OCI-LY7 (cell line): ENCODE measurements at regions not wholly inside any gene's neighbourhood (a gene's known extent, or its start where the extent isn't known, plus 50 kb on each side); places are given as distances from the start of the nearest gene placed in this dataset.

Source experiments
- BruUV-seq: library from RNA; stranded (reverse); fragments of 400-500 nt; replicated peaks from 2 replicates; lab custom pipeline; 2021; lab: Mats Ljungman, UMichigan
- CTCF ChIA-PET: fragments of 300-600 bp; sonication (Branson Sonifier 250); formaldehyde crosslinking; loops from one replicate; lab custom pipeline; 2022; ENCODE audit warnings: antibody characterized with exemption; ENCODE audit not compliant: unreplicated experiment; lab: Charles Lee
- POLR2A ChIA-PET: fragments of 300-600 bp; sonication (Branson Sonifier 250); formaldehyde crosslinking; loops from one replicate; lab custom pipeline; 2022; ENCODE audit warnings: antibody characterized with exemption; lab: Charles Lee
- DNase-seq: peaks from one replicate; pipeline ENCODE4 v3.0.0-alpha.2; 2015; ENCODE audit warnings: low spot score
- H2AFZ ChIP-seq: fragments of 200-600 bp; sonication (generic), shearing (Covaris generic); 2 replicates; pipeline ENCODE4 v1.6.1; 2014; ENCODE audit warnings: mild to moderate bottlenecking, antibody characterized with exemption, low read length, moderate library complexity
- H3K27ac ChIP-seq: fragments of 200-600 bp; sonication (generic); 2 replicates; pipeline ENCODE4 v1.5.1; 2014; ENCODE audit warnings: mixed run types, low read depth, mild to moderate bottlenecking, moderate library complexity, low read length, inconsistent platforms; ENCODE audit not compliant: poor library complexity, severe bottlenecking
- H3K36me3 ChIP-seq: fragments of 200-600 bp; sonication (generic); 2 replicates; pipeline ENCODE4 v1.6.1; 2014; ENCODE audit warnings: mild to moderate bottlenecking, antibody characterized with exemption, low read length, moderate library complexity, mixed read lengths; ENCODE audit not compliant: insufficient read depth
- H3K4me1 ChIP-seq: fragments of 200-600 bp; sonication (generic); 2 replicates; pipeline ENCODE4 v1.5.1; 2014; ENCODE audit warnings: mild to moderate bottlenecking, low read length; ENCODE audit not compliant: insufficient read depth, poor library complexity, severe bottlenecking
- H3K4me2 ChIP-seq: fragments of 200-600 bp; sonication (generic); 2 replicates; pipeline ENCODE4 v1.6.1; 2014; ENCODE audit warnings: mild to moderate bottlenecking, low read length
- H3K4me3 ChIP-seq: fragments of 200-600 bp; sonication (generic); 2 replicates; pipeline ENCODE4 v1.5.1; 2014; ENCODE audit warnings: mild to moderate bottlenecking, low read depth, low read length; ENCODE audit not compliant: poor library complexity, severe bottlenecking
- H3K79me2 ChIP-seq: fragments of 200-600 bp; sonication (generic); 2 replicates; pipeline ENCODE4 v1.6.1; 2016; ENCODE audit warnings: low read depth, mild to moderate bottlenecking, low read length, moderate library complexity, mixed read lengths; ENCODE audit not compliant: insufficient read depth
- H3K9me2 ChIP-seq: fragments of 200-600 bp; sonication (generic); 2 replicates; pipeline ENCODE4 v1.6.1; 2016; ENCODE audit warnings: mild to moderate bottlenecking, low read length, mixed read lengths; ENCODE audit not compliant: insufficient read depth
- H3K9me3 ChIP-seq: fragments of 200-600 bp; sonication (generic); 2 replicates; pipeline ENCODE4 v1.6.1; 2014; ENCODE audit warnings: mild to moderate bottlenecking, mixed run types, low read length, mixed read lengths
- H4K20me1 ChIP-seq: fragments of 200-600 bp; sonication (generic); 2 replicates; pipeline ENCODE4 v1.6.1; 2014; ENCODE audit warnings: mild to moderate bottlenecking, antibody characterized with exemption, low read length, moderate library complexity, mixed read lengths; ENCODE audit not compliant: insufficient read depth
- EZH2phosphoT487 ChIP-seq: fragments of 200-600 bp; sonication (generic); IDR thresholded peaks from 2 replicates; pipeline ENCODE4 v1.6.1; 2018; ENCODE audit warnings: low read depth, borderline replicate concordance, mild to moderate bottlenecking, mixed run types, antibody characterized with exemption, low read length, moderate library complexity, mixed read lengths
- intact Hi-C: fragments of 100-400 bp; cut with micrococcal nuclease; formaldehyde crosslinking; loops from one replicate; pipeline ENCODE4 v1.10.0; 2022; ENCODE audit not compliant: unreplicated experiment
- TF ChIP-seq, protein P1 (sequence below): fragments of 200-600 bp; sonication (generic); conservative IDR thresholded peaks from 2 replicates; pipeline ENCODE4 v1.5.1; 2014; ENCODE audit warnings: mild to moderate bottlenecking, antibody characterized with exemption, low read length, moderate library complexity, mixed read lengths

DNA sequence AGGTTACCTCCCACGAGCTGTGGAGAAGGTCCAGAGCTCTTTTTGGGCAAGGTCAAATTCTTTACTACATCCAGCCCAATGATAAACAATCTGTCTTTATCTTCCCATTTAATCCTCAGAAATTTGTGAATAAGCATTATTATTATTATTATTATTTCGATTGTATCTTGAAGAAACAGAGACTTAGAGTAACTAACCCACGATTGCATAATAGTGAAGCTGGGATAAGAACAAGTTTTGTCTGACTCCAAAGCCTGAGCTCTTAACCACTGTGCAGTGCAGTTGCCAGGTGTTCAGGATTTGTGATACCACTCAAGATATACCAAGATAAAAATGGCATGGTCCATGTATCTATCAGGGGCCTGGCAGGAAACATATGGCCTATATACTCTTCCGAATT is 166.5 kb upstream of the LDB2 start:
- H3K9me3 ChIP-seq: no peaks in the 10 kb centered on the region
- intact Hi-C loops: no loop called here
- H2AFZ ChIP-seq: no peak overlapping the region
- H3K4me2 ChIP-seq: no peak overlapping the region
- no peaks in the 10 kb centered on the region for H3K36me3 ChIP-seq
- no peaks in the 10 kb centered on the region for H3K9me2 ChIP-seq
- DNase-seq: no peak
- ChIA-PET CTCF (no interaction called here), POLR2A (no interaction called here)
- no peak overlapping the region for H3K4me3 ChIP-seq
- no peak overlapping the region for H3K27ac ChIP-seq
- no peaks in the 10 kb centered on the region for H4K20me1 ChIP-seq
- no TSS peak for BruUV-seq
- H3K79me2 ChIP-seq: no peaks in the 10 kb centered on the region
- TF ChIP-seq, protein P1, sequence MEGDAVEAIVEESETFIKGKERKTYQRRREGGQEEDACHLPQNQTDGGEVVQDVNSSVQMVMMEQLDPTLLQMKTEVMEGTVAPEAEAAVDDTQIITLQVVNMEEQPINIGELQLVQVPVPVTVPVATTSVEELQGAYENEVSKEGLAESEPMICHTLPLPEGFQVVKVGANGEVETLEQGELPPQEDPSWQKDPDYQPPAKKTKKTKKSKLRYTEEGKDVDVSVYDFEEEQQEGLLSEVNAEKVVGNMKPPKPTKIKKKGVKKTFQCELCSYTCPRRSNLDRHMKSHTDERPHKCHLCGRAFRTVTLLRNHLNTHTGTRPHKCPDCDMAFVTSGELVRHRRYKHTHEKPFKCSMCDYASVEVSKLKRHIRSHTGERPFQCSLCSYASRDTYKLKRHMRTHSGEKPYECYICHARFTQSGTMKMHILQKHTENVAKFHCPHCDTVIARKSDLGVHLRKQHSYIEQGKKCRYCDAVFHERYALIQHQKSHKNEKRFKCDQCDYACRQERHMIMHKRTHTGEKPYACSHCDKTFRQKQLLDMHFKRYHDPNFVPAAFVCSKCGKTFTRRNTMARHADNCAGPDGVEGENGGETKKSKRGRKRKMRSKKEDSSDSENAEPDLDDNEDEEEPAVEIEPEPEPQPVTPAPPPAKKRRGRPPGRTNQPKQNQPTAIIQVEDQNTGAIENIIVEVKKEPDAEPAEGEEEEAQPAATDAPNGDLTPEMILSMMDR: no peak
- no peak for TF ChIP-seq EZH2phosphoT487
- H3K4me1 ChIP-seq: no peaks in the 10 kb centered on the region

DNA sequence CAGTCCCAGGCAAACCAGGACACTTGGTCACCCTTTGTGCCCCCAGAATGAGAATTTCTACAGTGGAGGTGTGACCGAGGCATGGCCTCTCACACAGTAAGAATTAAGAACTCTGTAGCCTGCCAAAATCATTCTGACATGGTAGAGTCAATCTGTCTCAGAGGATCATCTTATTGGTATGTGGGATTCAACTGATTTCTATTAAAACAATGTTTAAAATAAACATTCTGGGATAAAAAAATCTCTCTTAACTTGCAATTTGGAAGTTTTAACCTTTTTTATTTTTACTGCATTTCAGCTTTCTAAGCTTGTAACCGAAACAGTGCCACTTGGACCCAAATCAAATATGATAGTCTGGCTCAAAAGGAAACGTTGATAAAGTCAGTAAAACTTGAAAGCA is 165.4 kb upstream of the LDB2 start:
- no peaks in the 10 kb centered on the region for H3K36me3 ChIP-seq
- no peaks in the 10 kb centered on the region for H3K79me2 ChIP-seq
- no peaks in the 10 kb centered on the region for H3K4me1 ChIP-seq
- H3K4me3 ChIP-seq: no peak overlapping the region
- BruUV-seq: no TSS peak
- H2AFZ ChIP-seq: no peak overlapping the region
- no peak overlapping the region for H3K4me2 ChIP-seq
- DNase-seq: no peak
- intact Hi-C loops: no loop called here
- H3K27ac ChIP-seq: no peak overlapping the region
- H3K9me2 ChIP-seq: no peaks in the 10 kb centered on the region
- ChIA-PET POLR2A (no interaction called here), CTCF (no interaction called here)
- TF ChIP-seq, protein P1: no peak
- no peak for TF ChIP-seq EZH2phosphoT487
- H4K20me1 ChIP-seq: no peaks in the 10 kb centered on the region
- no peaks in the 10 kb centered on the region for H3K9me3 ChIP-seq

DNA sequence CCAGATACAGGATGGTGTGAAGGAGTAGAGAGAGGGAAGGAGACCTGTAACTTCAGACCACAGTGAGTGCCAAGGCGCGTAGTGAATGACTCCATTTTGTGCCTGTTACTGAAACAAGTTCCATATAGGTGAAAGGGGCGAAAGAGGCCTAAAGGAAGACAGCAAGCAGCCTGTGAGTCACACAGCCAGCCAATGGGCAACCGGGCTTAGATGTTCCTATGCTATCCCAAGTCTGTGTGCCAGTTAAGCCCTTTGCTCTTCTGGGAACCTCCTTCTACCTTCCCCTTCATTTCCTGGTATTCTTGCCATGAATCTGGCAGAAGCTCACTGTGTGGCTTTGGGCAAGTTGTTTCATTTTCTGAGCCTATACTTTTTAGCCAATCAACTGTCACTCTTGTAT is 161.8 kb upstream of the LDB2 start:
- Histone ChIP-seq H4K20me1 (no peaks in the 10 kb centered on the region), H3K4me2 (no peak overlapping the region), H3K4me1 (no peaks in the 10 kb centered on the region), H2AFZ (no peak overlapping the region), H3K9me2 (no peaks in the 10 kb centered on the region), H3K4me3 (no peak overlapping the region), H3K79me2 (no peaks in the 10 kb centered on the region), H3K27ac (no peak overlapping the region), H3K9me3 (no peaks in the 10 kb centered on the region), H3K36me3 (no peaks in the 10 kb centered on the region)
- ChIA-PET CTCF (no interaction called here), POLR2A (interaction anchor here (0.6 kb wide), 1 partner anchor 48 kb away, joined by 3 read pairs; no protein-coding TSS in a partner anchor)
- no peak for TF ChIP-seq EZH2phosphoT487
- TF ChIP-seq, protein P1: no peak
- no peak for DNase-seq
- BruUV-seq: no TSS peak
- intact Hi-C loops: no loop called here
